ENCODE measurements at regions not wholly inside any gene's neighbourhood (a gene's known extent, or its start where the extent isn't known, plus 50 kb on each side); places are given as distances from the start of the nearest gene placed in this dataset.

GRCh38 chr15:53295574-53295973 lies 463.9 kb downstream of the WDR72 start:
- no peaks in the 10 kb centered on the region for H3K4me1 Mint-ChIP-seq
- H3K27ac Mint-ChIP-seq, result no peak overlapping the region
- H3K4me3 Mint-ChIP-seq, result no peak overlapping the region
- H3K27me3 Mint-ChIP-seq, result no peaks in the 10 kb centered on the region
- DNase-seq, result no peak
- H3K36me3 Mint-ChIP-seq, result no peaks in the 10 kb centered on the region
- no peaks in the 10 kb centered on the region for H3K9me3 Mint-ChIP-seq

DNA sequence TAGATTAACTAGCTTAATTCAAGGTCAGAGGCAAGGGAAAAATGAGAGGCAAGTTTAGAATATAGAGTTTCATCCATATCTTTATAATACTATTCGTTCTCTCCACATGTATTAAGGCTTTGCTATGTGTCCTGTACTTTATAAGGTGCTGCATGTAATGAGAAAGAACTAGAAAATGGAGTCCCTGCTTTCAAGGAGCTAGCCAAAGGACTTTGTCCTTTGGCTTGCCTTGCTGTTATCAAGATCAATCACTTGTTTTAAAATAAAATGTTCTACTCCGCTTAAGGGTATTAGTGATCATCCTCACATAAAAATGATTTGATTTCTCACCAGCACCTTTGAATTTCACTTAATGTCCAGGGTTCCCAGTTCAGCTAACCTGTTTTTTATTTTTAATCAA lies 470.9 kb downstream of the WDR72 start:
- DNase-seq, result no peak
- Mint-ChIP-seq H3K9me3 (no peaks in the 10 kb centered on the region), H3K27ac (no peak overlapping the region), H3K36me3 (no peaks in the 10 kb centered on the region), H3K4me3 (no peak overlapping the region), H3K4me1 (no peaks in the 10 kb centered on the region), H3K27me3 (peaks cover 5% of the 10 kb centered on the region)

DNA sequence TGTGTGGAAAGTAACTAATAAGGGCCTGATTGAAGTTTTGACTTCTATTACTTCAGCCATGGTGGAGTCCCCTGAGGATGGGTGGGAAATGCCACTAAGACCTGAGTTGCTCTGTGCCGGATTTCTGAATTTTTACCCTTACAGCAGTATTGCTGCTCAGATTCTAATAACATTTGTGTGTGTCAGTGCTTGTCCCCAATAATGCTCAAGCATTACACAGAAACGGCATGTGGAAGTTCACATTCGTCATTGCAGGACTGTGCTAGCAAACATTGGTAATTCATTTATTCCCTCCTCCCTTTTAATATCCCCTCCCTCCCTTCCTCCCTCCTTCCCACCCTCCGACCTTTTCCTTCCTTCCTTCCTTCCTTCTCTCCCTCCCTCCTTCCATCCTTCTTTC lies 484.5 kb upstream of the ONECUT1 start:
- peaks cover 1% of the 10 kb centered on the region for H3K9me3 Mint-ChIP-seq
- peaks cover 4% of the 10 kb centered on the region for H3K27me3 Mint-ChIP-seq
- H3K36me3 Mint-ChIP-seq, result no peaks in the 10 kb centered on the region
- no peaks in the 10 kb centered on the region for H3K4me1 Mint-ChIP-seq
- H3K27ac Mint-ChIP-seq, result no peak overlapping the region
- no peak for DNase-seq
- no peak overlapping the region for H3K4me3 Mint-ChIP-seq

GRCh38 chr15:53272116-53272515 lies 482.0 kb upstream of the ONECUT1 start:
- H3K36me3 Mint-ChIP-seq, result no peaks in the 10 kb centered on the region
- peaks cover 4% of the 10 kb centered on the region for H3K27me3 Mint-ChIP-seq
- no peak overlapping the region for H3K27ac Mint-ChIP-seq
- DNase-seq, result no peak
- no peak overlapping the region for H3K4me3 Mint-ChIP-seq
- no peaks in the 10 kb centered on the region for H3K4me1 Mint-ChIP-seq
- peaks cover 1% of the 10 kb centered on the region for H3K9me3 Mint-ChIP-seq

GRCh38 chr15:53266176-53266575 lies 476.0 kb upstream of the ONECUT1 start:
- Mint-ChIP-seq H3K4me3 (no peak overlapping the region), H3K27ac (no peak overlapping the region), H3K36me3 (no peaks in the 10 kb centered on the region), H3K9me3 (no peaks in the 10 kb centered on the region), H3K4me1 (no peaks in the 10 kb centered on the region), H3K27me3 (no peaks in the 10 kb centered on the region)
- no peak for DNase-seq

- Mint-ChIP-seq H3K4me1 (no peaks in the 10 kb centered on the region), H3K9me3 (no peaks in the 10 kb centered on the region), H3K27ac (no peak overlapping the region), H3K36me3 (no peaks in the 10 kb centered on the region), H3K27me3 (no peaks in the 10 kb centered on the region), H3K4me3 (no peak overlapping the region)
- DNase-seq, result no peak
Measured at GRCh38 chr15:53260647-53261046, 470.5 kb upstream of the ONECUT1 start.

GRCh38 chr15:53256457-53256856 lies 466.3 kb upstream of the ONECUT1 start:
- DNase-seq, result no peak
- H3K4me3 Mint-ChIP-seq, result no peak overlapping the region
- H3K9me3 Mint-ChIP-seq, result no peaks in the 10 kb centered on the region
- no peaks in the 10 kb centered on the region for H3K36me3 Mint-ChIP-seq
- no peaks in the 10 kb centered on the region for H3K4me1 Mint-ChIP-seq
- H3K27me3 Mint-ChIP-seq, result no peaks in the 10 kb centered on the region
- no peak overlapping the region for H3K27ac Mint-ChIP-seq

- Mint-ChIP-seq H3K27ac (no peak overlapping the region), H3K27me3 (no peaks in the 10 kb centered on the region), H3K4me3 (no peak overlapping the region), H3K9me3 (no peaks in the 10 kb centered on the region), H3K4me1 (no peaks in the 10 kb centered on the region), H3K36me3 (no peaks in the 10 kb centered on the region)
- no peak for DNase-seq
Measured at GRCh38 chr15:53256043-53256442, 465.9 kb upstream of the ONECUT1 start.

DNA sequence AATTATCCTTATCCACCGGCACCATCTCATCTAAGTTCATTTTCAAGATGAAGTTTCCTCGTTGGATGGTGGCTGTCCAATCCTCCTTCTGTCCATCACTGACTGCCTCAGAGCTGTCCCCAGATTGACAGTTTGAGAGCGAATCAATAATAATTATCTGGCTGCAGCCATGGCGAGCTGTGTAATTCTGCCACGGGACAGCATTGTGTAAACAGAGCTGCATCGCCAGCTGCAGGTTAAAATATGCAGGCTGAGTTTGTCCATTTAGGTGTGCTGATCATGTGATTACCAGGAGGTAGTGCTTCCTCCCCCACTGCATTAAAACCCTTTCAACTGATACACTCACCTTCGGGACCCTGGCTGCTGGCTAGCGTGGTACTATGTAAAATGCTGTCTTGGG lies 461.9 kb upstream of the ONECUT1 start:
- Mint-ChIP-seq H3K4me1 (no peaks in the 10 kb centered on the region), H3K27ac (no peak overlapping the region), H3K27me3 (no peaks in the 10 kb centered on the region), H3K36me3 (no peaks in the 10 kb centered on the region), H3K4me3 (no peak overlapping the region), H3K9me3 (no peaks in the 10 kb centered on the region)
- no peak for DNase-seq

DNA sequence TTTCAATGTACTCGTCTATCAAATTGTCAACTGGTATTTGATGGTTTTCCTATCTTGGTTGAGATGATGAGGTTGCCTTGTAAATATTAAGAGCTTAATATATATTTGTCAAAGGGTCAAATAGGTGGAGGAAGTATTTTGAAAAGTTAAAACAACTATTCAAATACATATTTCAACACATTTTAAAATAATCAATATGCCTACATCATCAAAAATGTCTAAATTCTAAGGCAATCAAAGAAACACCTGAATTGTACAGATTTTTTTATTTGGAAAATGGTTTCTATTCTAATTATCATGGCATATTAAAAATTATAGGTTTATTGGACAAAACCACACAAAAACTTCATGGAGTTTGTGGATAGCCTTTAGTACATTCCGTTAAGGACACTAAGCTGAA lies 461.4 kb upstream of the ONECUT1 start:
- DNase-seq, result no peak
- H3K27me3 Mint-ChIP-seq, result no peaks in the 10 kb centered on the region
- H3K4me3 Mint-ChIP-seq, result no peak overlapping the region
- H3K36me3 Mint-ChIP-seq, result no peaks in the 10 kb centered on the region
- no peak overlapping the region for H3K27ac Mint-ChIP-seq
- H3K9me3 Mint-ChIP-seq, result no peaks in the 10 kb centered on the region
- H3K4me1 Mint-ChIP-seq, result no peaks in the 10 kb centered on the region

DNA sequence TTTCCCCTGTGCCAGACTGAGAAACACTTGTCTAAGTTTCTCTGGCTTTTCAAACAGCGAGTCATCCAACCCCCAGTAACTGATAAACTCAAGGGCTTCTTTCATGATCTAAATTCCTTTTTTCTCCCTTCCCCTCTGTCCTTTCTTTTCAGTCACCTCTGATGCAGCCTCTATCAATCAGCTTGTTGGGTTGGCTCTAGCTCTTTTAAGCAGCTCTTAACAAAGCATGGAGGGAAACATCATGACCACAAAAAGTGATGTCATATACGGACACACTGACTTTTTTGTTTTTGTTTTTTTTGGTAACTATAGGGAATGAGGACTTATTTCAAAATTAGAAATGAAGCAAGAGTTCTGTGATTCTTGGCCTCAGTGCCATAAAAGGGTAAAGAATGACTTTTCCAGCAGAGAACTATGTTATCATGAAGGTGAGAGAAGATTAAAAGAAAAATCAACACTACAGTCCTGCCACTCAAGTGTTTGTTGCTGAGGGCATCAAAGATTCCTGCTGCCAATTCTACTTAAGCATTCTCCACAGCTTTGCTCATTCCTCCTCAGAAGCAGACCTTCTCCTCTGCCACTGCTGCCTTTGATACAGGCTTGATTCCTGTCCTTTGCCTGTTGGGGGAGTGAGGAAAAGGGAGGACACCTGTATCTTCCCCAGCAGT lies 457.0 kb upstream of the ONECUT1 start:
- Mint-ChIP-seq H3K27me3 (no peaks in the 10 kb centered on the region), H3K9me3 (no peaks in the 10 kb centered on the region), H3K4me1 (no peaks in the 10 kb centered on the region), H3K27ac (no peak overlapping the region), H3K36me3 (no peaks in the 10 kb centered on the region), H3K4me3 (no peak overlapping the region)
- no peak for DNase-seq

DNA sequence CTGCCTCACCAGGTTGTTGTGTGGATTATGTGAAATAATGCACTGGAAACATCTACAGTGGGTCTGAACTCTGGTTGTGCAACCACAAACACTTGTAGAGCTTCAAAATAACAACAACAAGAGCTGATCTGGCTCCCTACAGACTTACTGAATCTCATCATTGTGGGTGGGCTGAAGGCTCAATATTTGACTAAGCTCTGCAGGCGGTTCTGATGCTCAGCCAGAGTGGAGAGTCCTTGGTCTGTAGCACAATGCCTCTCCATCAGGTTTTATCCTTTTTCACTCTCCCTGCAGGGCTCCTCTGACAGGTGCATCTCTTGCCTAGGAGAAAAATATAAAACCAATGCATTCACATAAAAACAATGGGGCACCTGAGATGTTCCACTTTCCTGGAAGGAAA lies 456.3 kb upstream of the ONECUT1 start:
- no peaks in the 10 kb centered on the region for H3K36me3 Mint-ChIP-seq
- H3K9me3 Mint-ChIP-seq, result no peaks in the 10 kb centered on the region
- DNase-seq, result no peak
- H3K27ac Mint-ChIP-seq, result no peak overlapping the region
- no peaks in the 10 kb centered on the region for H3K27me3 Mint-ChIP-seq
- no peak overlapping the region for H3K4me3 Mint-ChIP-seq
- no peaks in the 10 kb centered on the region for H3K4me1 Mint-ChIP-seq

GRCh38 chr15:53233801-53234200 lies 443.7 kb upstream of the ONECUT1 start:
- H3K9me3 Mint-ChIP-seq, result no peaks in the 10 kb centered on the region
- no peak for DNase-seq
- H3K27me3 Mint-ChIP-seq, result no peaks in the 10 kb centered on the region
- H3K4me3 Mint-ChIP-seq, result no peak overlapping the region
- no peak overlapping the region for H3K27ac Mint-ChIP-seq
- no peaks in the 10 kb centered on the region for H3K4me1 Mint-ChIP-seq
- no peaks in the 10 kb centered on the region for H3K36me3 Mint-ChIP-seq

DNA sequence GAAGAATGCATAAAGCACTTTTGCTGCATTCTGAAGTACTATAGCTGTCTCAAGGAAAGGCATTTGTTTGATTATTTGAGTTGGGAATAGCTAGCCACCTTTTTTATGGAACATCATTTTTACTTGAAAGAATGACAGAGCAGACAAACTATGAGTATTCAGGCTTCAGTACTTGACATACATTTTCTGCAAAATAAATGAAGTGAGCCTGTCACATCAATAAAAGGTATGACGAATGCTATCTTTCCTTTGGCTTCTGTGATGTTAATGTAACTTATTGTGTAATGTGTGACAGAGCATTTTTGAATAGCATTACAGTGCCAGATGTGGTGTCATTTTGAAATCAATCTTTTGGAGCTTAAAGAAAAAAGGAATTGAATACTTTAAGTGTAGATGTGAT lies 440.3 kb upstream of the ONECUT1 start:
- Mint-ChIP-seq H3K36me3 (no peaks in the 10 kb centered on the region), H3K27ac (no peak overlapping the region), H3K27me3 (no peaks in the 10 kb centered on the region), H3K9me3 (no peaks in the 10 kb centered on the region), H3K4me3 (no peak overlapping the region), H3K4me1 (no peaks in the 10 kb centered on the region)
- DNase-seq, result no peak

DNA sequence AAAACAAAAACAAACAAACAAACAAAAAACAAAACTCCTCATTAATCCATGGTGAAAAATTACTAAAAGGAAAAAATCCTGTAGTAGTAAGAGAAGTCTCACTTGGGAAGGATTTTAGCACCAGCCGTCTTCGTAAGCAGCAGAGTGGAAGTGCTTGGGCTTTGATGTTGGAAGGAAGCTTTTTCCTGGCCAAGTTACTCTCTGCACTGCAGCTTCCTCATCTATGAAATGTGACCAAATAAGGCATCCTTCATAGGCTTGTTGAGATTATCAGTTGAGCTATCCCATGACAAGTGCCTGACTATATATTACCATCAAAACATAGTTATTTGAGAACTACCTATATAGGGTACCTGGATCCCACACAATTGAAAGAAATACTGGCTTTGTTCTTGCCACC lies 436.4 kb upstream of the ONECUT1 start:
- Mint-ChIP-seq H3K36me3 (no peaks in the 10 kb centered on the region), H3K27ac (no peak overlapping the region), H3K9me3 (no peaks in the 10 kb centered on the region), H3K4me3 (no peak overlapping the region), H3K4me1 (no peaks in the 10 kb centered on the region), H3K27me3 (no peaks in the 10 kb centered on the region)
- no peak for DNase-seq

DNA sequence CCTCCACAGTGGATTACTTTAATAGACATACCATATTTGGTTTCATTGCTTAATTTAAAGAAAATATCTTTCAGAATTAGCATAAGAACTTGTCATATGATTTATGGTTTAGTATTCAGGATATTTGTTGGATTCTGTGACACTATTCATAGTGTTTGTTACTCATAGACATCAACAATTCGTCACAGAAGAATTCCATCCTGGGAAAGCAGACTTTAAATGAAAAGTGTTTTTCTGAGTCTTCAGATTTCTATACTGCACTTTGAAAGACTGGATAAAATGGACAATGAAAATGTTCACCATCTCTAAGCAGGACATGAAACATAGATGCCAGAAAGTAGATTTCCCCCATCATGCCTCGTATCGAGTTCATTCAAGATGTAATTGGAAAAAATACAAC lies 435.6 kb upstream of the ONECUT1 start:
- Mint-ChIP-seq H3K27ac (no peak overlapping the region), H3K9me3 (no peaks in the 10 kb centered on the region), H3K4me1 (no peaks in the 10 kb centered on the region), H3K36me3 (no peaks in the 10 kb centered on the region), H3K27me3 (no peaks in the 10 kb centered on the region), H3K4me3 (no peak overlapping the region)
- no peak for DNase-seq

DNA sequence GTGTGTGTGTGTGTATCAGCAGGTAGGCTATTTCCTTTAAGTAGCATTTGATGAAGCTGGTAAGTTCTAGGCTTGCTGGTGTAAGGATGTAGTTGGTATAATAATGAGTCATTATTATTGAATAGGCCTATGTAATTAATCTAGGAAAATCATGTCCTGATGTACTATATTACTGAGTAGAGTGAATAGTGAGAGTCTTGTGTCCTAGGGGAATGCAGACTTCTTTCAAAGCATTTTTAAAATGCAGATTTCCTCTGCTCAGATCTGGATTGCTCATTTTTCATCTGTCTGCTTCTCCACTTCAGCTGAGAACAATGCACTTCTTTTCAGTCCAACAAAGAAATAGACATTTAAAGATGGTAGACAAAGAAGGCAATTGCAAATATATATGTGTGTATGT lies 434.2 kb upstream of the ONECUT1 start:
- no peak overlapping the region for H3K4me3 Mint-ChIP-seq

More for the DNA sequence above, 434.2 kb upstream of the ONECUT1 start:
- no peaks in the 10 kb centered on the region for H3K27me3 Mint-ChIP-seq
- H3K36me3 Mint-ChIP-seq, result no peaks in the 10 kb centered on the region
- no peaks in the 10 kb centered on the region for H3K9me3 Mint-ChIP-seq
- no peaks in the 10 kb centered on the region for H3K4me1 Mint-ChIP-seq
- no peak overlapping the region for H3K27ac Mint-ChIP-seq
- no peak for DNase-seq
